Activated CD8-positive, alpha-beta T cell treated with anti-CD3 and anti-CD28 coated beads for 36 hours (primary cell): ENCODE measurements at regions not wholly inside any gene's neighbourhood (a gene's known extent, or its start where the extent isn't known, plus 50 kb on each side); places are given as distances from the start of the nearest gene placed in this dataset.

Experiments
- ATAC-seq: fragments of 200-7000 bp; cut with Tn5 transposase; one replicate; pipeline ENCODE4 v1.10.0; 2021; ENCODE audit warnings: mild to moderate bottlenecking, moderate library complexity
- CTCF ChIA-PET: fragments of 350-600 bp; sonication (Branson Sonifier 250); formaldehyde crosslinking; loops from one replicate; lab custom pipeline; 2021; ENCODE audit warnings: antibody characterized with exemption; lab: Charles Lee
- POLR2A ChIA-PET: fragments of 350-600 bp; sonication (Branson Sonifier 250); formaldehyde crosslinking; loops from one replicate; lab custom pipeline; 2021; ENCODE audit warnings: antibody characterized with exemption; lab: Charles Lee
- DNase-seq: peaks from one replicate; pipeline ENCODE4 v3.0.0-alpha.2; 2020
- H3K27ac Mint-ChIP-seq: one replicate; pipeline ENCODE4 v1.8.0; 2021; ENCODE audit warnings: mild to moderate bottlenecking, mixed read lengths
- H3K27me3 Mint-ChIP-seq: one replicate; pipeline ENCODE4 v1.8.0; 2021; ENCODE audit warnings: mixed read lengths
- H3K36me3 Mint-ChIP-seq: one replicate; pipeline ENCODE4 v1.8.0; 2021; ENCODE audit warnings: low read depth, mixed read lengths
- H3K4me1 Mint-ChIP-seq: one replicate; pipeline ENCODE4 v1.8.0; 2021; ENCODE audit warnings: low read depth, mixed read lengths
- H3K4me3 Mint-ChIP-seq: one replicate; pipeline ENCODE4 v1.8.0; 2021; ENCODE audit warnings: mild to moderate bottlenecking, moderate library complexity, mixed read lengths
- H3K9me3 Mint-ChIP-seq: one replicate; pipeline ENCODE4 v1.8.0; 2021; ENCODE audit warnings: mixed read lengths
- intact Hi-C: fragments of 100-400 bp; cut with micrococcal nuclease; formaldehyde crosslinking; loops from one replicate; pipeline ENCODE4 v1.10.0; 2022
- TF ChIP-seq, protein P1 (sequence below): fragments of 200-600 bp; IDR thresholded peaks from one replicate; pipeline ENCODE4 v1.8.0; 2022; ENCODE audit warnings: antibody characterized with exemption, mild to moderate bottlenecking

DNA sequence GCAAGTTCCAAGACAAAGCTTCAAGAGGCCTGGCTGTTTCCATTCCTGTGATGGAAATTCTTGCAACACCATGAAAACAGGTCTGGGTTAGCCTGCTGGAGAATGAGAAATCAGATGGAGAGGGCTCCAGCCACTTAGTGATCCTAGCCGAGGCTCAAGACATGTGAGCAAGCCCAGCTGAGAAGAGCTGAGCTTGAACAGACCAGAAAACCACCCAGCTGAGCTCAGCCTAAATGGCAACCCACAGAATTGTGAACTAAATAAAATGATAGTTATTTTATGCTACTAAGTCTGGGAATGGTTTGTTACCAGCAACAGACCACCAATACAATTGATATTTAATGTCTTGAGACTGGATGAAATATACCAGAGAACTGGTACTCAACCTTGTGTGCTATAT is 494.5 kb downstream of the RMST start:
- Mint-ChIP-seq H3K36me3 (no peaks in the 10 kb centered on the region), H3K4me3 (no peak overlapping the region), H3K27me3 (peaks cover 3% of the 10 kb centered on the region), H3K9me3 (peaks cover 5% of the 10 kb centered on the region), H3K27ac (no peak overlapping the region), H3K4me1 (no peaks in the 10 kb centered on the region)
- no peak for DNase-seq
- CTCF ChIA-PET: no interaction called here
- TF ChIP-seq, protein P1, sequence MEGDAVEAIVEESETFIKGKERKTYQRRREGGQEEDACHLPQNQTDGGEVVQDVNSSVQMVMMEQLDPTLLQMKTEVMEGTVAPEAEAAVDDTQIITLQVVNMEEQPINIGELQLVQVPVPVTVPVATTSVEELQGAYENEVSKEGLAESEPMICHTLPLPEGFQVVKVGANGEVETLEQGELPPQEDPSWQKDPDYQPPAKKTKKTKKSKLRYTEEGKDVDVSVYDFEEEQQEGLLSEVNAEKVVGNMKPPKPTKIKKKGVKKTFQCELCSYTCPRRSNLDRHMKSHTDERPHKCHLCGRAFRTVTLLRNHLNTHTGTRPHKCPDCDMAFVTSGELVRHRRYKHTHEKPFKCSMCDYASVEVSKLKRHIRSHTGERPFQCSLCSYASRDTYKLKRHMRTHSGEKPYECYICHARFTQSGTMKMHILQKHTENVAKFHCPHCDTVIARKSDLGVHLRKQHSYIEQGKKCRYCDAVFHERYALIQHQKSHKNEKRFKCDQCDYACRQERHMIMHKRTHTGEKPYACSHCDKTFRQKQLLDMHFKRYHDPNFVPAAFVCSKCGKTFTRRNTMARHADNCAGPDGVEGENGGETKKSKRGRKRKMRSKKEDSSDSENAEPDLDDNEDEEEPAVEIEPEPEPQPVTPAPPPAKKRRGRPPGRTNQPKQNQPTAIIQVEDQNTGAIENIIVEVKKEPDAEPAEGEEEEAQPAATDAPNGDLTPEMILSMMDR: no peak
- POLR2A ChIA-PET: no interaction called here
- no peak for ATAC-seq
- intact Hi-C loops: no loop called here

- no peak overlapping the region for H3K27ac Mint-ChIP-seq
- ChIA-PET CTCF (interaction anchor here (0.7 to 2.9 kb wide), 8 partner anchors 9 to 396 kb away, joined by 3 to 28 read pairs (median 6); no protein-coding TSS in a partner anchor), POLR2A (no interaction called here)
- H3K27me3 Mint-ChIP-seq: no peaks in the 10 kb centered on the region
- peaks cover 5% of the 10 kb centered on the region for H3K9me3 Mint-ChIP-seq
- DNase-seq: no peak
- no peaks in the 10 kb centered on the region for H3K4me1 Mint-ChIP-seq
- ATAC-seq: no peak
- no peaks in the 10 kb centered on the region for H3K36me3 Mint-ChIP-seq
- intact Hi-C loops: no loop called here
- TF ChIP-seq, protein P1: no peak
- no peak overlapping the region for H3K4me3 Mint-ChIP-seq
Measured at GRCh38 chr12:97960225-97960624, 497.6 kb downstream of the RMST start.

GRCh38 chr12:97960741-97961608 is 498.4 kb downstream of the RMST start:
- ChIA-PET POLR2A (no interaction called here), CTCF (interaction anchor here (0.6 to 2.9 kb wide), 12 partner anchors 10 to 1382 kb away, joined by 3 to 28 read pairs (median 4); no protein-coding TSS in a partner anchor)
- no peaks in the 10 kb centered on the region for H3K36me3 Mint-ChIP-seq
- no peaks in the 10 kb centered on the region for H3K4me1 Mint-ChIP-seq
- H3K27me3 Mint-ChIP-seq: no peaks in the 10 kb centered on the region
- ATAC-seq (no peak), DNase-seq (peak; percentile 33)
- H3K27ac Mint-ChIP-seq: no peak overlapping the region
- peaks cover 5% of the 10 kb centered on the region for H3K9me3 Mint-ChIP-seq
- intact Hi-C loops: no loop called here
- TF ChIP-seq, protein P1: peak; percentile 53
- no peak overlapping the region for H3K4me3 Mint-ChIP-seq

DNA sequence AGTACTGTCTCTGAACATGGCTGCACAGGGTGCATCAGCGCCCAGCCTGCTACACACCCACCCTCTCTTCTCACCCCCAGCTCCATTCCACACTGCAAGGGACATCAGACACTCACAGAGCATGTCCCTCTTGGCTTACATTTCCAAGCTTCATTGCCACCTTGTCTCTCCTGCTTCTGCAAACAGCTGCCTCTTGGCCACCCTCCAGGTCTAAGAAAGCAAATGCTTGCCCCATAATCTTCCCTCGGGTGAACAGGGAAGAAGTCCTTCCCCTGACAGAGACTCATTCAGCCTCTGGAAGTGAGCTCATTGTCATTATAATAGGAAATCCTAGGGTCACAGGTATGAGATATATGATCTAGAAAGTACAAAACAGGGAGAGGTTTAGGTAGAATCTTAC is 505.2 kb downstream of the RMST start:
- intact Hi-C loops: no loop called here
- ChIA-PET CTCF (no interaction called here), POLR2A (no interaction called here)
- no peaks in the 10 kb centered on the region for H3K36me3 Mint-ChIP-seq
- ATAC-seq: no peak
- TF ChIP-seq, protein P1: no peak
- H3K4me3 Mint-ChIP-seq: no peak overlapping the region
- DNase-seq: no peak
- H3K4me1 Mint-ChIP-seq: no peaks in the 10 kb centered on the region
- no peak overlapping the region for H3K27ac Mint-ChIP-seq
- H3K27me3 Mint-ChIP-seq: no peaks in the 10 kb centered on the region
- H3K9me3 Mint-ChIP-seq: no peaks in the 10 kb centered on the region

DNA sequence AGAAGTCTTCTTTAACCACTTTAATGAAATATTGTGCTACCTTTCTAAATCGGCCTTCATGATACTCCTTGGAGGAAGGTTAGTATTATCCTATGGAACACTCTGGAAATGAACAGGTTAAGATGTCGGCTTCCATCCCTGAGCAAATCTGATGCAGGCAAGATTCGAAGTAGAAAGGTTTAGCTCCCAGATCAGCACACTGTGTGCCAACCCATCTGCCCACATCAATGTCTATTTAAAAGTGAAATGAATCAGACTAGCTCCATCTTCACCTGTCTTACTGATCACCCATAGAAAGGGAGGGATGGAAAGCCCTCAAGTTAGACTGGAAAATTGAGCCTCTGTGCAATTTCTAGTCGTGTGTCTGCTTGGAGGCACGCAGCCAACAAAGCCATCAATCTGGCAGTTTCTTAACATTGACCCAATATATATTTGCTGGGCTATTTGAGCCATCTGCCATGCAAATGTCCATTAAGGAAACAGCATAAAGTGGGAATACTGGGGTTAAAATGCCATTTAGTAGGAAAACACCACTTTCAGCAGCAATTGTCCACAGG is 506.1 kb downstream of the RMST start:
- no peaks in the 10 kb centered on the region for H3K4me1 Mint-ChIP-seq
- intact Hi-C loops: no loop called here
- H3K4me3 Mint-ChIP-seq: no peak overlapping the region
- H3K9me3 Mint-ChIP-seq: no peaks in the 10 kb centered on the region
- POLR2A ChIA-PET: no interaction called here
- DNase-seq: no peak
- H3K36me3 Mint-ChIP-seq: no peaks in the 10 kb centered on the region
- CTCF ChIA-PET: interaction anchor here (3.0 kb wide), 1 partner anchor 8 kb away, joined by 28 read pairs; no protein-coding TSS in a partner anchor
- H3K27ac Mint-ChIP-seq: no peak overlapping the region
- H3K27me3 Mint-ChIP-seq: no peaks in the 10 kb centered on the region
- TF ChIP-seq, protein P1: no peak
- no peak for ATAC-seq
